ENCODE measurements at regions not wholly inside any gene's neighbourhood (a gene's known extent, or its start where the extent isn't known, plus 50 kb on each side); places are given as distances from the start of the nearest gene placed in this dataset.

DNA sequence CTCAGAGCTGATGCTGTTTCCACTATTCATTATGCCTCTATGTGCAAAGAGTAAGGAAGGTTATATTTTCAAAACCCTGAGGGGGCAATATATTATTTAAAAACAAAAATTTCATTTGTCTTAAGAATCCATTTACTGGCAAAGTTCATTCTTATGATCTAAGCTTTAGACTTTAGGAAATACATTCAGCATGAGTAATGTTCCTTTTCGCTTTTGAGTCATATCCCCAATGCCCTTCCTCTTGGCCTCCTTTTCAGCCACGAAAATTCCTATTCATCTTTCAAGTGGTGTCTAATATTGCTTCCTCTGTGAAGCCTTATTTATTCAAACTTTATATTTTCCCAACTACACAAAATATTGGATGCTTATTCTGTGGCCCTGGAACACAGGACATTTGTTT is 1317.0 kb downstream of the PCDH9 start:
- Histone ChIP-seq H3K4me2 (no peak overlapping the region), H4K20me1 (replicated peaks; ENCODE audit: insufficient read depth) (no peaks in the 10 kb centered on the region), H3K79me2 (replicated peaks; ENCODE audit: insufficient read depth) (no peaks in the 10 kb centered on the region), H3F3A (replicated peaks; ENCODE audit: low read depth) (no peaks in the 10 kb centered on the region), H3K4me3 (no peak overlapping the region), H3K27me3 (ENCODE audit: insufficient read depth) (no peaks in the 10 kb centered on the region), H2AFZ (no peak overlapping the region), H3K27ac (ENCODE audit: low read depth) (no peak overlapping the region), H3K36me3 (ENCODE audit: insufficient read depth) (no peaks in the 10 kb centered on the region), H3K4me1 (ENCODE audit: insufficient read depth) (no peaks in the 10 kb centered on the region), H3K9me2 (ENCODE audit: insufficient read depth) (0 out of 2 replicates have a peak, but pooled peaks cover 9% of the 10 kb centered on the region)
- Mint-ChIP-seq H3K4me1 (no peaks in the 10 kb centered on the region), H3K4me3 (no peak overlapping the region), H3K9me3 (peaks cover 4% of the 10 kb centered on the region; the same call in 1 of the 3 replicates), H3K27me3 (ENCODE audit: insufficient read depth, low read depth, poor library complexity) (no peaks in the 10 kb centered on the region), H3K36me3 (ENCODE audit: low read depth) (no peaks in the 10 kb centered on the region), H3K27ac (no peak overlapping the region)
- DNase-seq (ENCODE audit: low spot score) (no peak), ATAC-seq (no peak)
- TF ChIP-seq, protein P1, sequence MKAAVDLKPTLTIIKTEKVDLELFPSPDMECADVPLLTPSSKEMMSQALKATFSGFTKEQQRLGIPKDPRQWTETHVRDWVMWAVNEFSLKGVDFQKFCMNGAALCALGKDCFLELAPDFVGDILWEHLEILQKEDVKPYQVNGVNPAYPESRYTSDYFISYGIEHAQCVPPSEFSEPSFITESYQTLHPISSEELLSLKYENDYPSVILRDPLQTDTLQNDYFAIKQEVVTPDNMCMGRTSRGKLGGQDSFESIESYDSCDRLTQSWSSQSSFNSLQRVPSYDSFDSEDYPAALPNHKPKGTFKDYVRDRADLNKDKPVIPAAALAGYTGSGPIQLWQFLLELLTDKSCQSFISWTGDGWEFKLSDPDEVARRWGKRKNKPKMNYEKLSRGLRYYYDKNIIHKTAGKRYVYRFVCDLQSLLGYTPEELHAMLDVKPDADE (IDR thresholded peaks at IDR 0.05), result no peak
- TF ChIP-seq EZH2phosphoT487 (IDR thresholded peaks at IDR 0.05; ENCODE audit: unreplicated experiment) (no peak), STAT1 (IDR thresholded peaks at IDR 0.05; ENCODE audit: unreplicated experiment) (no peak), POLR2AphosphoS5 (IDR thresholded peaks at IDR 0.05; ENCODE audit: low read depth) (no peak), JUNB (IDR thresholded peaks at IDR 0.05; ENCODE audit: unreplicated experiment) (no peak), CREB1 (CRISPR knock-in tag; IDR thresholded peaks at IDR 0.05; ENCODE audit: low read depth) (no peak), EZH2 (IDR thresholded peaks at IDR 0.05; ENCODE audit: low read depth, unreplicated experiment) (no peak), NANOG (IDR thresholded peaks at IDR 0.05; ENCODE audit: borderline replicate concordance) (no peak), ZNF114 (CRISPR knock-in tag; IDR thresholded peaks at IDR 0.05) (no peak), ZNF331 (CRISPR knock-in tag; IDR thresholded peaks at IDR 0.05; ENCODE audit: low read depth) (no peak)
- TF ChIP-seq, protein P2, sequence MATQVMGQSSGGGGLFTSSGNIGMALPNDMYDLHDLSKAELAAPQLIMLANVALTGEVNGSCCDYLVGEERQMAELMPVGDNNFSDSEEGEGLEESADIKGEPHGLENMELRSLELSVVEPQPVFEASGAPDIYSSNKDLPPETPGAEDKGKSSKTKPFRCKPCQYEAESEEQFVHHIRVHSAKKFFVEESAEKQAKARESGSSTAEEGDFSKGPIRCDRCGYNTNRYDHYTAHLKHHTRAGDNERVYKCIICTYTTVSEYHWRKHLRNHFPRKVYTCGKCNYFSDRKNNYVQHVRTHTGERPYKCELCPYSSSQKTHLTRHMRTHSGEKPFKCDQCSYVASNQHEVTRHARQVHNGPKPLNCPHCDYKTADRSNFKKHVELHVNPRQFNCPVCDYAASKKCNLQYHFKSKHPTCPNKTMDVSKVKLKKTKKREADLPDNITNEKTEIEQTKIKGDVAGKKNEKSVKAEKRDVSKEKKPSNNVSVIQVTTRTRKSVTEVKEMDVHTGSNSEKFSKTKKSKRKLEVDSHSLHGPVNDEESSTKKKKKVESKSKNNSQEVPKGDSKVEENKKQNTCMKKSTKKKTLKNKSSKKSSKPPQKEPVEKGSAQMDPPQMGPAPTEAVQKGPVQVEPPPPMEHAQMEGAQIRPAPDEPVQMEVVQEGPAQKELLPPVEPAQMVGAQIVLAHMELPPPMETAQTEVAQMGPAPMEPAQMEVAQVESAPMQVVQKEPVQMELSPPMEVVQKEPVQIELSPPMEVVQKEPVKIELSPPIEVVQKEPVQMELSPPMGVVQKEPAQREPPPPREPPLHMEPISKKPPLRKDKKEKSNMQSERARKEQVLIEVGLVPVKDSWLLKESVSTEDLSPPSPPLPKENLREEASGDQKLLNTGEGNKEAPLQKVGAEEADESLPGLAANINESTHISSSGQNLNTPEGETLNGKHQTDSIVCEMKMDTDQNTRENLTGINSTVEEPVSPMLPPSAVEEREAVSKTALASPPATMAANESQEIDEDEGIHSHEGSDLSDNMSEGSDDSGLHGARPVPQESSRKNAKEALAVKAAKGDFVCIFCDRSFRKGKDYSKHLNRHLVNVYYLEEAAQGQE (IDR thresholded peaks at IDR 0.05; ENCODE audit: unreplicated experiment), result no peak
- TF ChIP-seq, protein P3, sequence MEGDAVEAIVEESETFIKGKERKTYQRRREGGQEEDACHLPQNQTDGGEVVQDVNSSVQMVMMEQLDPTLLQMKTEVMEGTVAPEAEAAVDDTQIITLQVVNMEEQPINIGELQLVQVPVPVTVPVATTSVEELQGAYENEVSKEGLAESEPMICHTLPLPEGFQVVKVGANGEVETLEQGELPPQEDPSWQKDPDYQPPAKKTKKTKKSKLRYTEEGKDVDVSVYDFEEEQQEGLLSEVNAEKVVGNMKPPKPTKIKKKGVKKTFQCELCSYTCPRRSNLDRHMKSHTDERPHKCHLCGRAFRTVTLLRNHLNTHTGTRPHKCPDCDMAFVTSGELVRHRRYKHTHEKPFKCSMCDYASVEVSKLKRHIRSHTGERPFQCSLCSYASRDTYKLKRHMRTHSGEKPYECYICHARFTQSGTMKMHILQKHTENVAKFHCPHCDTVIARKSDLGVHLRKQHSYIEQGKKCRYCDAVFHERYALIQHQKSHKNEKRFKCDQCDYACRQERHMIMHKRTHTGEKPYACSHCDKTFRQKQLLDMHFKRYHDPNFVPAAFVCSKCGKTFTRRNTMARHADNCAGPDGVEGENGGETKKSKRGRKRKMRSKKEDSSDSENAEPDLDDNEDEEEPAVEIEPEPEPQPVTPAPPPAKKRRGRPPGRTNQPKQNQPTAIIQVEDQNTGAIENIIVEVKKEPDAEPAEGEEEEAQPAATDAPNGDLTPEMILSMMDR (conservative IDR thresholded peaks at IDR 0.05; ENCODE audit: low read depth in 2 of 2), result no peak
- TF ChIP-seq, protein P4, sequence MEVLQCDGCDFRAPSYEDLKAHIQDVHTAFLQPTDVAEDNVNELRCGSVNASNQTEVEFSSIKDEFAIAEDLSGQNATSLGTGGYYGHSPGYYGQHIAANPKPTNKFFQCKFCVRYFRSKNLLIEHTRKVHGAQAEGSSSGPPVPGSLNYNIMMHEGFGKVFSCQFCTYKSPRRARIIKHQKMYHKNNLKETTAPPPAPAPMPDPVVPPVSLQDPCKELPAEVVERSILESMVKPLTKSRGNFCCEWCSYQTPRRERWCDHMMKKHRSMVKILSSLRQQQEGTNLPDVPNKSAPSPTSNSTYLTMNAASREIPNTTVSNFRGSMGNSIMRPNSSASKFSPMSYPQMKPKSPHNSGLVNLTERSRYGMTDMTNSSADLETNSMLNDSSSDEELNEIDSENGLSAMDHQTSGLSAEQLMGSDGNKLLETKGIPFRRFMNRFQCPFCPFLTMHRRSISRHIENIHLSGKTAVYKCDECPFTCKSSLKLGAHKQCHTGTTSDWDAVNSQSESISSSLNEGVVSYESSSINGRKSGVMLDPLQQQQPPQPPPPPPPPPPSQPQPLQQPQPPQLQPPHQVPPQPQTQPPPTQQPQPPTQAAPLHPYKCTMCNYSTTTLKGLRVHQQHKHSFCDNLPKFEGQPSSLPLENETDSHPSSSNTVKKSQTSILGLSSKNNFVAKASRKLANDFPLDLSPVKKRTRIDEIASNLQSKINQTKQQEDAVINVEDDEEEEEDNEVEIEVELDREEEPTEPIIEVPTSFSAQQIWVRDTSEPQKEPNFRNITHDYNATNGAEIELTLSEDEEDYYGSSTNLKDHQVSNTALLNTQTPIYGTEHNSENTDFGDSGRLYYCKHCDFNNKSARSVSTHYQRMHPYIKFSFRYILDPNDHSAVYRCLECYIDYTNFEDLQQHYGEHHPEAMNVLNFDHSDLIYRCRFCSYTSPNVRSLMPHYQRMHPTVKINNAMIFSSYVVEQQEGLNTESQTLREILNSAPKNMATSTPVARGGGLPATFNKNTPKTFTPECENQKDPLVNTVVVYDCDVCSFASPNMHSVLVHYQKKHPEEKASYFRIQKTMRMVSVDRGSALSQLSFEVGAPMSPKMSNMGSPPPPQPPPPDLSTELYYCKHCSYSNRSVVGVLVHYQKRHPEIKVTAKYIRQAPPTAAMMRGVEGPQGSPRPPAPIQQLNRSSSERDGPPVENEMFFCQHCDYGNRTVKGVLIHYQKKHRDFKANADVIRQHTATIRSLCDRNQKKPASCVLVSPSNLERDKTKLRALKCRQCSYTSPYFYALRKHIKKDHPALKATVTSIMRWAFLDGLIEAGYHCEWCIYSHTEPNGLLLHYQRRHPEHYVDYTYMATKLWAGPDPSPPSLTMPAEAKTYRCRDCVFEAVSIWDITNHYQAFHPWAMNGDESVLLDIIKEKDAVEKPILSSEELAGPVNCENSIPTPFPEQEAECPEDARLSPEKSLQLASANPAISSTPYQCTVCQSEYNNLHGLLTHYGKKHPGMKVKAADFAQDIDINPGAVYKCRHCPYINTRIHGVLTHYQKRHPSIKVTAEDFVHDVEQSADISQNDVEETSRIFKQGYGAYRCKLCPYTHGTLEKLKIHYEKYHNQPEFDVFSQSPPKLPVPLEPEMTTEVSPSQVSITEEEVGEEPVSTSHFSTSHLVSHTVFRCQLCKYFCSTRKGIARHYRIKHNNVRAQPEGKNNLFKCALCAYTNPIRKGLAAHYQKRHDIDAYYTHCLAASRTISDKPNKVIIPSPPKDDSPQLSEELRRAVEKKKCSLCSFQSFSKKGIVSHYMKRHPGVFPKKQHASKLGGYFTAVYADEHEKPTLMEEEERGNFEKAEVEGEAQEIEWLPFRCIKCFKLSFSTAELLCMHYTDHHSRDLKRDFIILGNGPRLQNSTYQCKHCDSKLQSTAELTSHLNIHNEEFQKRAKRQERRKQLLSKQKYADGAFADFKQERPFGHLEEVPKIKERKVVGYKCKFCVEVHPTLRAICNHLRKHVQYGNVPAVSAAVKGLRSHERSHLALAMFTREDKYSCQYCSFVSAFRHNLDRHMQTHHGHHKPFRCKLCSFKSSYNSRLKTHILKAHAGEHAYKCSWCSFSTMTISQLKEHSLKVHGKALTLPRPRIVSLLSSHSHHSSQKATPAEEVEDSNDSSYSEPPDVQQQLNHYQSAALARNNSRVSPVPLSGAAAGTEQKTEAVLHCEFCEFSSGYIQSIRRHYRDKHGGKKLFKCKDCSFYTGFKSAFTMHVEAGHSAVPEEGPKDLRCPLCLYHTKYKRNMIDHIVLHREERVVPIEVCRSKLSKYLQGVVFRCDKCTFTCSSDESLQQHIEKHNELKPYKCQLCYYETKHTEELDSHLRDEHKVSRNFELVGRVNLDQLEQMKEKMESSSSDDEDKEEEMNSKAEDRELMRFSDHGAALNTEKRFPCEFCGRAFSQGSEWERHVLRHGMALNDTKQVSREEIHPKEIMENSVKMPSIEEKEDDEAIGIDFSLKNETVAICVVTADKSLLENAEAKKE (CRISPR knock-in tag; IDR thresholded peaks at IDR 0.05), result no peak

Data from GM23338 (cell line).